Fibroblast of the conjunctiva (primary cell): ENCODE measurements at regions not wholly inside any gene's neighbourhood (a gene's known extent, or its start where the extent isn't known, plus 50 kb on each side); places are given as distances from the start of the nearest gene placed in this dataset.
"Not testable (repeated sequence)": the region's sequence is repeated elsewhere in the genome, so short reads cannot be mapped to it uniquely, and the experiment has no call there.

Source experiments
- DNase-seq: peaks from one replicate; pipeline ENCODE4 v3.0.0-alpha.2; 2010; ENCODE audit warnings: low read depth

- no peak for DNase-seq
Observed at GRCh38 chr18:4541588-4541987, 86.5 kb upstream of the DLGAP1 start.

- no peak for DNase-seq
Observed at GRCh38 chr18:4536447-4536846, 81.3 kb upstream of the DLGAP1 start.

- no peak for DNase-seq
Observed at GRCh38 chr18:4528405-4528804, 73.3 kb upstream of the DLGAP1 start.

- DNase-seq: not testable (repeated sequence)
Observed at GRCh38 chr18:4527826-4528225, 72.7 kb upstream of the DLGAP1 start.

- DNase-seq: no peak
Observed at GRCh38 chr18:4524096-4524495, 69.0 kb upstream of the DLGAP1 start.

- no peak for DNase-seq
Observed at GRCh38 chr18:4511166-4511565, 56.1 kb upstream of the DLGAP1 start.

GRCh38 chr18:4510711-4511110 is 55.6 kb upstream of the DLGAP1 start:
- DNase-seq: peak; percentile 6

GRCh38 chr18:4510160-4510559 is 55.1 kb upstream of the DLGAP1 start:
- no peak for DNase-seq
